ENCODE measurements at regions not wholly inside any gene's neighbourhood (a gene's known extent, or its start where the extent isn't known, plus 50 kb on each side); places are given as distances from the start of the nearest gene placed in this dataset.

DNA sequence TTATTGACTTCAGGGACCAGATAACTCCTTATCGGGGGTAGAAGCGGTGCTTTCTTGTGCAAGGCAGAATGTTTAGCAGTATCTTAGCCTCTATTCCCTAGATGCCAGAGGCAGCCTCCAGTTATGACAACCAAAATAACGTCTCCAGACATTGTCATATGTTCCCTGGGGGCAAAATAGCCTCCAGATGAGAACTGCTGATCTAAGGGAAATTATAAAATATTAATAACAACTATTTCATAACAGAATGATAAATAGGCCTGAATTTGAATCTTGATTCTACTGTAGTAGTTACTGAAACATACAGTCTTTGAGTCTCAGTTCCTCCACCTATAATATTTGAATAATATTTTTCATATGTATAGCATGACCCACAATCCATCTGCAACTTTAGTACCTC, 1431.3 kb downstream of the ZPLD1 start:
- CTCF ChIA-PET = no interaction called here
- FAIRE-seq = no peak

More for the DNA sequence above, 1431.3 kb downstream of the ZPLD1 start:
- no peaks in the 10 kb centered on the region for H3K4me1 ChIP-seq (ENCODE audit: control insufficient read depth, insufficient read depth, low read length)
- ChIA-PET POLR2A (no interaction called here), SMC1A (ENCODE audit: uncharacterized antibody, unreplicated experiment) (no interaction called here), RAD21 (ENCODE audit: unreplicated experiment) (no interaction called here)
- H3K9me3 ChIP-seq (replicated peaks; ENCODE audit: control insufficient read depth, insufficient read depth, low read length) = no peaks in the 10 kb centered on the region
- H3K27ac ChIP-seq (ENCODE audit: control insufficient read depth, insufficient read depth) = no peak overlapping the region
- TF ChIP-seq ZBTB4 (CRISPR knock-in tag; IDR thresholded peaks at IDR 0.05) (no peak), IRF5 (IDR thresholded peaks at IDR 0.05; ENCODE audit: borderline replicate concordance) (no peak), WRNIP1 (IDR thresholded peaks at IDR 0.05; ENCODE audit: borderline replicate concordance, low read depth, low read length) (no peak), SREBF1 (IDR thresholded peaks at IDR 0.05; ENCODE audit: low read length) (no peak), RCOR1 (conservative IDR thresholded peaks at IDR 0.05; ENCODE audit: low read depth, low read length) (no peak), RAD21 (IDR thresholded peaks at IDR 0.05; ENCODE audit: insufficient read depth, low read depth, low read length) (no peak), EGR1 (IDR thresholded peaks at IDR 0.05; ENCODE audit: borderline replicate concordance in 1 of 2, low read depth in 2 of 2, low read length in 2 of 2) (no peak), ASH2L (IDR thresholded peaks at IDR 0.05; ENCODE audit: borderline replicate concordance, low read depth) (no peak), SREBF2 (IDR thresholded peaks at IDR 0.05; ENCODE audit: low read length) (no peak), STAT3 (IDR thresholded peaks at IDR 0.05; ENCODE audit: low read depth, low read length) (no peak)
- TF ChIP-seq, protein P1, sequence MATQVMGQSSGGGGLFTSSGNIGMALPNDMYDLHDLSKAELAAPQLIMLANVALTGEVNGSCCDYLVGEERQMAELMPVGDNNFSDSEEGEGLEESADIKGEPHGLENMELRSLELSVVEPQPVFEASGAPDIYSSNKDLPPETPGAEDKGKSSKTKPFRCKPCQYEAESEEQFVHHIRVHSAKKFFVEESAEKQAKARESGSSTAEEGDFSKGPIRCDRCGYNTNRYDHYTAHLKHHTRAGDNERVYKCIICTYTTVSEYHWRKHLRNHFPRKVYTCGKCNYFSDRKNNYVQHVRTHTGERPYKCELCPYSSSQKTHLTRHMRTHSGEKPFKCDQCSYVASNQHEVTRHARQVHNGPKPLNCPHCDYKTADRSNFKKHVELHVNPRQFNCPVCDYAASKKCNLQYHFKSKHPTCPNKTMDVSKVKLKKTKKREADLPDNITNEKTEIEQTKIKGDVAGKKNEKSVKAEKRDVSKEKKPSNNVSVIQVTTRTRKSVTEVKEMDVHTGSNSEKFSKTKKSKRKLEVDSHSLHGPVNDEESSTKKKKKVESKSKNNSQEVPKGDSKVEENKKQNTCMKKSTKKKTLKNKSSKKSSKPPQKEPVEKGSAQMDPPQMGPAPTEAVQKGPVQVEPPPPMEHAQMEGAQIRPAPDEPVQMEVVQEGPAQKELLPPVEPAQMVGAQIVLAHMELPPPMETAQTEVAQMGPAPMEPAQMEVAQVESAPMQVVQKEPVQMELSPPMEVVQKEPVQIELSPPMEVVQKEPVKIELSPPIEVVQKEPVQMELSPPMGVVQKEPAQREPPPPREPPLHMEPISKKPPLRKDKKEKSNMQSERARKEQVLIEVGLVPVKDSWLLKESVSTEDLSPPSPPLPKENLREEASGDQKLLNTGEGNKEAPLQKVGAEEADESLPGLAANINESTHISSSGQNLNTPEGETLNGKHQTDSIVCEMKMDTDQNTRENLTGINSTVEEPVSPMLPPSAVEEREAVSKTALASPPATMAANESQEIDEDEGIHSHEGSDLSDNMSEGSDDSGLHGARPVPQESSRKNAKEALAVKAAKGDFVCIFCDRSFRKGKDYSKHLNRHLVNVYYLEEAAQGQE (IDR thresholded peaks at IDR 0.05; ENCODE audit: low read depth, low read length) = no peak
- no peak overlapping the region for H2AFZ ChIP-seq (ENCODE audit: control insufficient read depth, low read depth, low read length)
- H3K9ac ChIP-seq (ENCODE audit: control insufficient read depth, insufficient read depth, low read length) = no peak overlapping the region
- H3K4me2 ChIP-seq (ENCODE audit: control insufficient read depth, insufficient read depth) = no peak overlapping the region
- DNase-seq (ENCODE audit: low read depth, low spot score) (no peak), ATAC-seq (no peak)
- no peaks in the 10 kb centered on the region for H4K20me1 ChIP-seq (ENCODE audit: control insufficient read depth, insufficient read depth)
- 41% methylated on average over 3 of the region's 3 CpGs for WGBS (ENCODE audit: insufficient coverage, insufficient replicate concordance, low lambda C conversion rate, missing lambda C conversion rate)
- H3K79me2 ChIP-seq (ENCODE audit: control insufficient read depth, insufficient read depth, low read length) = no peaks in the 10 kb centered on the region
- BruUV-seq (replicated peaks) = no TSS peak
- intact Hi-C loops (cut with micrococcal nuclease; ENCODE audit: unreplicated experiment) = no loop called here
- in situ Hi-C loops (cut with MboI) = no loop called here
- no peak overlapping the region for H3K4me3 ChIP-seq
- H3K36me3 ChIP-seq (ENCODE audit: control insufficient read depth in 2 of 2, insufficient read depth in 2 of 2, low read length in 1 of 2) = no peaks in the 10 kb centered on the region
- H3K27me3 ChIP-seq (replicated peaks in 1 of 2; ENCODE audit: control insufficient read depth in 2 of 2, insufficient read depth in 2 of 2, low read length in 1 of 2) = no peaks in the 10 kb centered on the region
